PC-3 (cell line): ENCODE measurements at regions not wholly inside any gene's neighbourhood (a gene's known extent, or its start where the extent isn't known, plus 50 kb on each side); places are given as distances from the start of the nearest gene placed in this dataset.

Experiments
- ATAC-seq: fragments of 200-7000 bp; cut with Tn5 transposase; 2 replicates; pipeline ENCODE4 v1.9.1; 2020; ENCODE audit warnings: mild to moderate bottlenecking, moderate library complexity
- BruUV-seq: library from RNA; stranded (reverse); fragments of 400-500 nt; replicated peaks from 2 replicates; lab custom pipeline; 2021; lab: Mats Ljungman, UMichigan
- CTCF ChIA-PET: fragments of 300-600 bp; sonication (Branson Sonifier 250); formaldehyde crosslinking; loops from one replicate; lab custom pipeline; 2022; ENCODE audit warnings: antibody characterized with exemption; lab: Charles Lee
- POLR2A ChIA-PET: fragments of 300-600 bp; sonication (Branson Sonifier 250); formaldehyde crosslinking; loops from one replicate; lab custom pipeline; 2022; ENCODE audit warnings: antibody characterized with exemption; ENCODE audit not compliant: unreplicated experiment; lab: Charles Lee
- DNase-seq: peaks from one replicate; pipeline ENCODE4 v3.0.0-alpha.2; 2015
- H2AFZ ChIP-seq: fragments of 300-600 bp; sonication (generic); 2 replicates; pipeline ENCODE4 v1.6.0; 2016; ENCODE audit warnings: antibody characterized with exemption, low read length
- H3F3A ChIP-seq: fragments of 300-600 bp; sonication (generic); one replicate; pipeline ENCODE4 v1.6.0; 2017; ENCODE audit warnings: antibody characterized with exemption, low read length, control low read depth, mild to moderate bottlenecking; ENCODE audit not compliant: unreplicated experiment
- H3K27ac ChIP-seq: fragments of 300-600 bp; sonication (generic); 2 replicates; pipeline ENCODE4 v1.5.1; 2016; ENCODE audit warnings: mild to moderate bottlenecking, low read length
- H3K27me3 ChIP-seq: fragments of 300-600 bp; sonication (generic); 2 replicates; pipeline ENCODE4 v1.6.1; 2016; ENCODE audit warnings: low read length, mixed read lengths
- H3K36me3 ChIP-seq: fragments of 300-600 bp; sonication (generic); 2 replicates; pipeline ENCODE4 v1.6.1; 2016; ENCODE audit warnings: low read depth, mixed run types, low read length, mixed read lengths
- H3K4me1 ChIP-seq: fragments of 300-600 bp; sonication (generic); 2 replicates; pipeline ENCODE4 v1.5.1; 2016; ENCODE audit warnings: low read length; ENCODE audit not compliant: insufficient read depth
- H3K4me2 ChIP-seq: fragments of 300-600 bp; sonication (generic); 2 replicates; pipeline ENCODE4 v1.6.0; 2016; ENCODE audit warnings: low read length
- H3K4me3 ChIP-seq: fragments of 300-600 bp; sonication (generic); 2 replicates; pipeline ENCODE4 v1.5.1; 2016; ENCODE audit warnings: mild to moderate bottlenecking, low read length, mixed read lengths
- H3K79me2 ChIP-seq: fragments of 300-600 bp; sonication (generic); 2 replicates; pipeline ENCODE4 v1.6.1; 2017; ENCODE audit warnings: low read length, mixed read lengths
- H3K9ac ChIP-seq: fragments of 300-600 bp; sonication (generic); 2 replicates; pipeline ENCODE4 v1.6.0; 2016; ENCODE audit warnings: mild to moderate bottlenecking, low read length
- H3K9me2 ChIP-seq: fragments of 300-600 bp; sonication (generic); replicated peaks from 2 replicates; pipeline ENCODE4 v1.6.1; 2016; ENCODE audit warnings: mixed run types, low read length, mixed read lengths
- H3K9me3 ChIP-seq: fragments of 300-600 bp; sonication (generic); 2 replicates; pipeline ENCODE4 v1.6.1; 2016; ENCODE audit warnings: low read length, mixed read lengths
- H4K20me1 ChIP-seq: fragments of 300-600 bp; sonication (generic); 2 replicates; pipeline ENCODE4 v1.6.1; 2016; ENCODE audit warnings: low read length, mixed read lengths
- EZH2 ChIP-seq: fragments of 300-600 bp; sonication (generic); IDR thresholded peaks from one replicate; pipeline ENCODE4 v1.6.1; 2017; ENCODE audit warnings: antibody characterized with exemption, mild to moderate bottlenecking, low read length; ENCODE audit not compliant: unreplicated experiment
- EZH2phosphoT487 ChIP-seq: fragments of 300-600 bp; sonication (generic); IDR thresholded peaks from 2 replicates; pipeline ENCODE4 v1.6.1; 2018; ENCODE audit warnings: mild to moderate bottlenecking, antibody characterized with exemption, low read length, borderline replicate concordance
- intact Hi-C: fragments of 100-400 bp; cut with micrococcal nuclease; formaldehyde crosslinking; loops from 2 replicates; pipeline ENCODE4 v1.9.0; 2023
- TF ChIP-seq, protein P1 (sequence below): fragments of 300-600 bp; sonication (generic); conservative IDR thresholded peaks from 2 replicates; pipeline ENCODE4 v1.5.1; 2017; ENCODE audit warnings: antibody characterized with exemption, low read depth, mild to moderate bottlenecking, low read length

DNA sequence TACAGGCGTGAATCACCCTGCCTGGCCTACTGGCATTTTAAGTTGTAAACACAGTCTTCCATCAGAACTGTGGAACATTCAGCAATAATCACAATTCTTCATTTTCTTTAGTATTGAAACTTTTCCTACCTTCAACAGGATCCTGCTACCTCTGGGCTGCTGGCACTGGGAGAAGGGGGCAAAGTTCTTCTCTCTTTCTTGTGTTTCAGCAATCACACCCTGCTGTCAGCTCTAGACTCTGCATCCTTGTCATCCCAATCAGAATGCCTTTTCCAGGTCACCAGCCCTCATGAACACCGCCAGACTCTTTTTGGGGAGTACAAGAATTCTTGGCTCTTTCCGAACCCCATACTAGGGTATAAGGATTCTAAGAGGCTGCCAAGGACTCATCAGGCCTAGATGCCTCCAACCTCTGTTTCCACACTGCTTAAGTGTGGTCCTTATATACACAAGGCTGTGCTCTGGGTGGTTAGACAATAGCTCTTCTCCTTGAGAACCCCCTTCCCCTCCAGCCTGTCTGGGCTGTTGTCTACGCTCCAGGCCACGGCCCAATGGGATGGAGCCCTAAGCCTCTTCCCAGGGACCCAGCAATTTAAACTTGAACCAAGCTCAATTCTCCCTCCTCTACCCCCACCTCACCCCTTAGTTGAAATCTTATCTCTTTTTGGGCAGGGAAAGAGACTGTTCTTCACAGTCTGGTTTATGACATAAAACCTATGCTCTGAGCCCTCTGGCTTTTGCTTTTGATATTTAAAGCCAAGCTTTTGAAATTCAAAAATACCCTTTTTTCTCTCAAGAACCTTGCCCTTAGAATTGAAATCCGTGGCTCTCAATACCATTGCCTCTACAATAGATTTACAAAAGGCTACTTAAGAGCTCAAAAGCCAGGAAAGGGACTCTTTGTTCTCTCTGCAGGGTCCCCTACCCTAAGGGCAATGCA, 327.4 kb downstream of the BUD13 start:
- Histone ChIP-seq H4K20me1 (no peaks in the 10 kb centered on the region), H3K4me1 (peaks cover 10% of the 10 kb centered on the region), H3K27ac (no peak overlapping the region), H3F3A (no peaks in the 10 kb centered on the region), H3K4me3 (no peak overlapping the region), H3K9me3 (peaks cover 3% of the 10 kb centered on the region; the same call in 1 of the 2 replicates), H3K9ac (no peak overlapping the region), H3K79me2 (no peaks in the 10 kb centered on the region), H3K36me3 (no peaks in the 10 kb centered on the region), H2AFZ (no peak overlapping the region), H3K9me2 (0 out of 2 replicates have a peak, but pooled peaks cover 3% of the 10 kb centered on the region), H3K4me2 (no peak overlapping the region), H3K27me3 (no peaks in the 10 kb centered on the region)
- ChIA-PET CTCF (no interaction called here), POLR2A (no interaction called here)
- no TSS peak for BruUV-seq
- no peak for TF ChIP-seq EZH2phosphoT487
- TF ChIP-seq, protein P1, sequence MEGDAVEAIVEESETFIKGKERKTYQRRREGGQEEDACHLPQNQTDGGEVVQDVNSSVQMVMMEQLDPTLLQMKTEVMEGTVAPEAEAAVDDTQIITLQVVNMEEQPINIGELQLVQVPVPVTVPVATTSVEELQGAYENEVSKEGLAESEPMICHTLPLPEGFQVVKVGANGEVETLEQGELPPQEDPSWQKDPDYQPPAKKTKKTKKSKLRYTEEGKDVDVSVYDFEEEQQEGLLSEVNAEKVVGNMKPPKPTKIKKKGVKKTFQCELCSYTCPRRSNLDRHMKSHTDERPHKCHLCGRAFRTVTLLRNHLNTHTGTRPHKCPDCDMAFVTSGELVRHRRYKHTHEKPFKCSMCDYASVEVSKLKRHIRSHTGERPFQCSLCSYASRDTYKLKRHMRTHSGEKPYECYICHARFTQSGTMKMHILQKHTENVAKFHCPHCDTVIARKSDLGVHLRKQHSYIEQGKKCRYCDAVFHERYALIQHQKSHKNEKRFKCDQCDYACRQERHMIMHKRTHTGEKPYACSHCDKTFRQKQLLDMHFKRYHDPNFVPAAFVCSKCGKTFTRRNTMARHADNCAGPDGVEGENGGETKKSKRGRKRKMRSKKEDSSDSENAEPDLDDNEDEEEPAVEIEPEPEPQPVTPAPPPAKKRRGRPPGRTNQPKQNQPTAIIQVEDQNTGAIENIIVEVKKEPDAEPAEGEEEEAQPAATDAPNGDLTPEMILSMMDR, result no peak
- TF ChIP-seq EZH2, result no peak
- ATAC-seq, result no peak
- intact Hi-C loops, result no loop called here
- no peak for DNase-seq

DNA sequence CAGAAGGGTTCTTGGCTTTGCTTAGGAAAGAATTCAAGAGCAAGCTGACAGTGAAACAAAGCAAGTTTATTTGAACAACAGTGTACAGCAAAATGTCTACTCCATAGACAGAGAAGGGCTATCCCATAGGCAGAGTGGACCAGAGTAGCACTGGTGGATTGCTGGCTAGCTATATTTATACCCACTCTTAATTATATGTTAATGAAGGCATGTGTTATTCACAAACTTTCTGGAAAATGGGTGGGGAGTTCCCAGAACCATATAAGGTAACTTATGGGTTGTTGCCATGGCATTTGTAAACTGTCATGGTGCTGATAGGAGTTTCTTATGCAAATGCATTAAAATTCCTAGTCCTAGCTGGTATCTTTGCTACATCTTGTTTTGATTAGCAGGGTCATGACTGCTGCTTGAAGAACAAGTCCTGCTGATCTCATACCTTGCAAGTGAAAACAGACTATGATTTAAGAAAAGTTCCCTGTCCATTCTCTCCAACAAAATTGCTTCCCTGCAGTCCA, 330.5 kb downstream of the BUD13 start:
- TF ChIP-seq EZH2, result no peak
- TF ChIP-seq EZH2phosphoT487, result no peak
- TF ChIP-seq, protein P1, result no peak
- H3K36me3 ChIP-seq, result no peaks in the 10 kb centered on the region
- no peak overlapping the region for H3K9ac ChIP-seq
- H3K27ac ChIP-seq, result no peak overlapping the region
- H3F3A ChIP-seq, result no peaks in the 10 kb centered on the region
- no peak overlapping the region for H3K4me2 ChIP-seq
- H4K20me1 ChIP-seq, result no peaks in the 10 kb centered on the region
- no peak overlapping the region for H3K4me3 ChIP-seq
- BruUV-seq, result no TSS peak
- CTCF ChIA-PET, result no interaction called here
- intact Hi-C loops, result no loop called here
- no peak overlapping the region for H2AFZ ChIP-seq
- peaks cover 6% of the 10 kb centered on the region; the same call in 1 of the 2 replicates for H3K9me3 ChIP-seq
- H3K27me3 ChIP-seq, result no peaks in the 10 kb centered on the region
- POLR2A ChIA-PET, result no interaction called here
- DNase-seq (no peak), ATAC-seq (no peak)
- H3K9me2 ChIP-seq, result 0 out of 2 replicates have a peak, but pooled peaks cover 3% of the 10 kb centered on the region
- peaks cover 10% of the 10 kb centered on the region for H3K4me1 ChIP-seq
- no peaks in the 10 kb centered on the region for H3K79me2 ChIP-seq

DNA sequence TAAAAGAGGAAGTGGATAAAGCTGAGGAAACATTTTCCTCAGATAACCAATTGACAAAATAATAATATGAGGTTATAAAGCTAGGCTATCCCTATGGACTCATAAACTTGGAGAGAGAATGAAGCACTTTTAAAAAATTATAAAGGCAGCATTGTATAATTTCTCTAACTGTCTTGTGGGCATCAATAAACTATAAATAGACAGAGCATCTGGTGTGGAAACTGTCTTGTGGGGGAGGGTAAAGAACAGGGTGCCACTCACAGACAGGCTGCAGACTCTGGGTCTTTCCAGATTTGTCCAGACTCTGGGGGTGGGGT, 333.5 kb downstream of the BUD13 start:
- Histone ChIP-seq H2AFZ (no peak overlapping the region), H3K9ac (no peak overlapping the region), H3K4me3 (no peak overlapping the region), H3K27ac (no peak overlapping the region), H3K4me2 (no peak overlapping the region), H3K9me2 (no peaks in the 10 kb centered on the region), H3K36me3 (no peaks in the 10 kb centered on the region), H3K79me2 (no peaks in the 10 kb centered on the region), H4K20me1 (no peaks in the 10 kb centered on the region), H3K27me3 (no peaks in the 10 kb centered on the region), H3F3A (no peaks in the 10 kb centered on the region), H3K4me1 (no peaks in the 10 kb centered on the region), H3K9me3 (peaks cover 6% of the 10 kb centered on the region; the same call in 1 of the 2 replicates)
- TF ChIP-seq EZH2, result no peak
- TF ChIP-seq, protein P1, result no peak
- TF ChIP-seq EZH2phosphoT487, result no peak
- POLR2A ChIA-PET, result no interaction called here
- intact Hi-C loops, result no loop called here
- no TSS peak for BruUV-seq
- CTCF ChIA-PET, result no interaction called here
- ATAC-seq, result no peak
- no peak for DNase-seq
